ENCODE measurements at regions not wholly inside any gene's neighbourhood (a gene's known extent, or its start where the extent isn't known, plus 50 kb on each side); places are given as distances from the start of the nearest gene placed in this dataset.
"Not testable (repeated sequence)": the region's sequence is repeated elsewhere in the genome, so short reads cannot be mapped to it uniquely, and the experiment has no call there.

DNA sequence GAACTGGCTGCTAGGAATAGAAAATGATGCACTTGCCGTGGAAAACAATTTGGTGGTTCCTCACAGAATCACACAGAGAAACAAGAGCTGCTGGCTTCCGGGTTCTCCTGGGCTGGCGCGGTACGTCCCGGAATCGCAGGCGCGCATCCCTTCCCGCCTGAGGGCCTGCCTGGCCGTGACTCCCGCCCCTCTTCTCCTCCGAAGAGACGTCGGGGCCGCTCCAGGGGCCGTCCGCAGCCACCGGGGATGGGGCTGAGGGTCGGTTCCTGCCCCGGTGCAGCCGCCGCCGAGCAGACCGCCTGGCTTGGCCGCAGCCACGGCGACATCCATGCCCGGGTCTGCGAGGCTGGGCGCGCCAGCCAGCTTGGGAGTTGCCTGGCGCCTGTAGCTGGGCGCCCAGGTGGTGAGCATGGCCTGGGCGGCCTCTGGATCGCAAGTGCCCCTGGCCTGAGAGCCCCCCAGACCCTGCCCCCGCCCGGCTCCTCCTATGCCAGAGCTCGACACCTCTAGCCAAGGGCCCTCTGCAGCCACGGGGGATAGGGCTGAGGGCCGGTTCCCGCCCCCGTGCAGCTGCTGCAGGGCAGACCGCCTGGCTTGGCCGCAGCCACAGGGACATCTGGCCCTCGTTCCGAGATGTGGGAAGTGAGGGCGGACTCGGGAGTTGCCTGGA, 83.9 kb upstream of the ZNG1F start:
- TF ChIP-seq, protein P1, sequence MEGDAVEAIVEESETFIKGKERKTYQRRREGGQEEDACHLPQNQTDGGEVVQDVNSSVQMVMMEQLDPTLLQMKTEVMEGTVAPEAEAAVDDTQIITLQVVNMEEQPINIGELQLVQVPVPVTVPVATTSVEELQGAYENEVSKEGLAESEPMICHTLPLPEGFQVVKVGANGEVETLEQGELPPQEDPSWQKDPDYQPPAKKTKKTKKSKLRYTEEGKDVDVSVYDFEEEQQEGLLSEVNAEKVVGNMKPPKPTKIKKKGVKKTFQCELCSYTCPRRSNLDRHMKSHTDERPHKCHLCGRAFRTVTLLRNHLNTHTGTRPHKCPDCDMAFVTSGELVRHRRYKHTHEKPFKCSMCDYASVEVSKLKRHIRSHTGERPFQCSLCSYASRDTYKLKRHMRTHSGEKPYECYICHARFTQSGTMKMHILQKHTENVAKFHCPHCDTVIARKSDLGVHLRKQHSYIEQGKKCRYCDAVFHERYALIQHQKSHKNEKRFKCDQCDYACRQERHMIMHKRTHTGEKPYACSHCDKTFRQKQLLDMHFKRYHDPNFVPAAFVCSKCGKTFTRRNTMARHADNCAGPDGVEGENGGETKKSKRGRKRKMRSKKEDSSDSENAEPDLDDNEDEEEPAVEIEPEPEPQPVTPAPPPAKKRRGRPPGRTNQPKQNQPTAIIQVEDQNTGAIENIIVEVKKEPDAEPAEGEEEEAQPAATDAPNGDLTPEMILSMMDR (IDR thresholded peaks at IDR 0.05): not testable (repeated sequence)
- not testable (repeated sequence) for TF ChIP-seq EP300 (IDR thresholded peaks at IDR 0.05)

Data from ovary (tissue), 3 donors.